ENCODE measurements at regions not wholly inside any gene's neighbourhood (a gene's known extent, or its start where the extent isn't known, plus 50 kb on each side); places are given as distances from the start of the nearest gene placed in this dataset.

DNA sequence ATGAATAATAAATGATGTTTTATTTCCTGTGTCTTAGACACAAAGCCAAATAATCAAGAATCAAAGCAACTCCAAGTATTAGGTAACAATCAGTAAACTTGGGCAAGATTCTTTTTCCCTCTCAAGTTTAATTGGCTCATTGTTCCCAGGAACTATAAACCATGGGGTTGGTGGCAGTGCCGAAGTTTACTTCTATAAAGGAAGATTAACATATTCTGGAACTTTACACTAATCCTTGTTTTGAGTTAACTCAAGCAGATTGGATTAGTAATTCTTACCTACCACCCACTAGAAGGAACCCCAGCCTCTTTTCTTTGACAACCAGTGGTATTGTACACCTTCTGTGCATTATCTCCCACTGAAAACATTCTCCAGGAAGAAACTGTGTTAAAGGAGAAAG lies 197.1 kb downstream of the EXOC5 start:
- TF ChIP-seq, protein P1, sequence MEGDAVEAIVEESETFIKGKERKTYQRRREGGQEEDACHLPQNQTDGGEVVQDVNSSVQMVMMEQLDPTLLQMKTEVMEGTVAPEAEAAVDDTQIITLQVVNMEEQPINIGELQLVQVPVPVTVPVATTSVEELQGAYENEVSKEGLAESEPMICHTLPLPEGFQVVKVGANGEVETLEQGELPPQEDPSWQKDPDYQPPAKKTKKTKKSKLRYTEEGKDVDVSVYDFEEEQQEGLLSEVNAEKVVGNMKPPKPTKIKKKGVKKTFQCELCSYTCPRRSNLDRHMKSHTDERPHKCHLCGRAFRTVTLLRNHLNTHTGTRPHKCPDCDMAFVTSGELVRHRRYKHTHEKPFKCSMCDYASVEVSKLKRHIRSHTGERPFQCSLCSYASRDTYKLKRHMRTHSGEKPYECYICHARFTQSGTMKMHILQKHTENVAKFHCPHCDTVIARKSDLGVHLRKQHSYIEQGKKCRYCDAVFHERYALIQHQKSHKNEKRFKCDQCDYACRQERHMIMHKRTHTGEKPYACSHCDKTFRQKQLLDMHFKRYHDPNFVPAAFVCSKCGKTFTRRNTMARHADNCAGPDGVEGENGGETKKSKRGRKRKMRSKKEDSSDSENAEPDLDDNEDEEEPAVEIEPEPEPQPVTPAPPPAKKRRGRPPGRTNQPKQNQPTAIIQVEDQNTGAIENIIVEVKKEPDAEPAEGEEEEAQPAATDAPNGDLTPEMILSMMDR (CRISPR knock-in tag; IDR thresholded peaks at IDR 0.05), result no peak
- TF ChIP-seq ZNF326 (CRISPR knock-in tag; IDR thresholded peaks at IDR 0.05; ENCODE audit: borderline replicate concordance) (no peak), POLR2AphosphoS5 (IDR thresholded peaks at IDR 0.05; ENCODE audit: low read depth, low read length) (no peak), SRSF1 (optimal IDR thresholded peaks at IDR 0.05; ENCODE audit: low read depth, low read length) (no peak)

Measured in HepG2 (cell line).